ENCODE measurements at regions not wholly inside any gene's neighbourhood (a gene's known extent, or its start where the extent isn't known, plus 50 kb on each side); places are given as distances from the start of the nearest gene placed in this dataset.
"Not testable (repeated sequence)": the region's sequence is repeated elsewhere in the genome, so short reads cannot be mapped to it uniquely, and the experiment has no call there.

- no peak for DNase-seq
These were observed 520.8 kb downstream of the GRIN2A start for GRCh38 chr16:9661336-9662017.

GRCh38 chr16:9663588-9663987, 518.6 kb downstream of the GRIN2A start:
- no peak for DNase-seq

- DNase-seq: no peak
These were observed 516.4 kb downstream of the GRIN2A start for GRCh38 chr16:9665851-9666271.

GRCh38 chr16:9666834-9667480, 515.3 kb downstream of the GRIN2A start:
- no peak for DNase-seq

GRCh38 chr16:9670033-9670432, 512.2 kb downstream of the GRIN2A start:
- no peak for DNase-seq

GRCh38 chr16:9670616-9671015, 511.6 kb downstream of the GRIN2A start:
- not testable (repeated sequence) for DNase-seq

GRCh38 chr16:9676560-9677300, 505.5 kb downstream of the GRIN2A start:
- not testable (repeated sequence) for DNase-seq

- DNase-seq: no peak
These were observed 505.0 kb downstream of the GRIN2A start for GRCh38 chr16:9677301-9677653.

GRCh38 chr16:9679213-9679767, 502.9 kb downstream of the GRIN2A start:
- DNase-seq: no peak

GRCh38 chr16:9680019-9680655, 502.1 kb downstream of the GRIN2A start:
- no peak for DNase-seq

- DNase-seq: no peak
These were observed 501.3 kb downstream of the GRIN2A start for GRCh38 chr16:9680968-9681367.

GRCh38 chr16:9681508-9681907, 500.7 kb downstream of the GRIN2A start:
- no peak for DNase-seq

- no peak for DNase-seq
These were observed 499.9 kb downstream of the GRIN2A start for GRCh38 chr16:9682320-9682719.

GRCh38 chr16:9683677-9684076, 498.6 kb downstream of the GRIN2A start:
- no peak for DNase-seq

- no peak for DNase-seq
These were observed 494.4 kb downstream of the GRIN2A start for GRCh38 chr16:9687737-9688319.

GRCh38 chr16:9689597-9689996, 492.6 kb downstream of the GRIN2A start:
- no peak for DNase-seq

- no peak for DNase-seq
These were observed 487.1 kb downstream of the GRIN2A start for GRCh38 chr16:9695152-9695551.

Data from 8988T (cell line).